SIG-M5 treated with dmso at 0.1 percent for 504 hours (cell line): ENCODE measurements at regions not wholly inside any gene's neighbourhood (a gene's known extent, or its start where the extent isn't known, plus 50 kb on each side); places are given as distances from the start of the nearest gene placed in this dataset.
"Not testable (repeated sequence)": the region's sequence is repeated elsewhere in the genome, so short reads cannot be mapped to it uniquely, and the experiment has no call there.

Experiments used
- DNase-seq: peaks from one replicate; lab custom pipeline; 2025; ENCODE audit not compliant: unreplicated experiment; lab: John Stamatoyannopoulos, UW

DNA sequence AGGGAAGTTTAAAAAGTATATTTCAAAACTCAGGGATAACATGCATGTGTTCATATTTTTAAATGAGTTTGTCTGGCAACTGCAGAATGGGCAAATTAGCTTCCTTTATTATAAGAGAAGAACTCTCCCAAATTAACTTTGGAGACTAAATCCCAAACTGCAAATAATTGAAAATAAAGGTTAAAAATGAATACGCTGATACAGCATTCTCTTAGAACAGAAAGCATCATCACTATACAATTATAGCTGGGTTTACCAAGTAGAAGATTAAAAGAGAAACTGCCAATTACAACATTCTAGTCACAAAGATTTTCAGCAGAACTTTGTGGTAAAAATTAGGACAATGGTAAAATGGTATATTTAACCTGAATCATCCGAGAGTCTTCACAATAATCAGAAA, 73.3 kb downstream of the OLFM4 start:
- no peak for DNase-seq

GRCh38 chr13:53104136-53104535, 75.5 kb downstream of the OLFM4 start:
- DNase-seq = no peak

GRCh38 chr13:53105477-53105876, 76.9 kb downstream of the OLFM4 start:
- no peak for DNase-seq

- DNase-seq = no peak
Observed at GRCh38 chr13:53105890-53106289, 77.3 kb downstream of the OLFM4 start.

- no peak for DNase-seq
Observed at GRCh38 chr13:53110181-53110580, 81.6 kb downstream of the OLFM4 start.

GRCh38 chr13:53110614-53111013, 82.0 kb downstream of the OLFM4 start:
- no peak for DNase-seq

DNA sequence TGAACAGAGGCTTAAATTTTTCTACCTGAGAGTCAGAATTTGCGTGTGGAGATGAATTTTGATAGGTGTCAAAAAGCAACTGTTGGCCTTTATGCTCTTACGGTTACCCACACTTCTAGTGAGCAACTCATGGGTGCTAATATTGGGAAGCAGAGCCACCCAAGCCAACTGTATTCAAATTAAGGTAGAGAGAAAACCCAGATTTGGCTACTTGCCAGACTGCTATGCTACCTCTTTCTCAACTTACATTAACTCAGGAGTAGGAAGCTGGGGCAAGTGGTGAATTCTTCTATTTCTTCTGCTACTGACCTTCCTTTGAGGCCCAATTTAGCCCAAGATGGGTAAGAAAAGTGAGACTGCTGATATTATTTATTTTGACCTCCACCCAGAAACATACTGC, 83.9 kb downstream of the OLFM4 start:
- no peak for DNase-seq

GRCh38 chr13:53117048-53117447, 88.4 kb downstream of the OLFM4 start:
- DNase-seq = not testable (repeated sequence)

DNA sequence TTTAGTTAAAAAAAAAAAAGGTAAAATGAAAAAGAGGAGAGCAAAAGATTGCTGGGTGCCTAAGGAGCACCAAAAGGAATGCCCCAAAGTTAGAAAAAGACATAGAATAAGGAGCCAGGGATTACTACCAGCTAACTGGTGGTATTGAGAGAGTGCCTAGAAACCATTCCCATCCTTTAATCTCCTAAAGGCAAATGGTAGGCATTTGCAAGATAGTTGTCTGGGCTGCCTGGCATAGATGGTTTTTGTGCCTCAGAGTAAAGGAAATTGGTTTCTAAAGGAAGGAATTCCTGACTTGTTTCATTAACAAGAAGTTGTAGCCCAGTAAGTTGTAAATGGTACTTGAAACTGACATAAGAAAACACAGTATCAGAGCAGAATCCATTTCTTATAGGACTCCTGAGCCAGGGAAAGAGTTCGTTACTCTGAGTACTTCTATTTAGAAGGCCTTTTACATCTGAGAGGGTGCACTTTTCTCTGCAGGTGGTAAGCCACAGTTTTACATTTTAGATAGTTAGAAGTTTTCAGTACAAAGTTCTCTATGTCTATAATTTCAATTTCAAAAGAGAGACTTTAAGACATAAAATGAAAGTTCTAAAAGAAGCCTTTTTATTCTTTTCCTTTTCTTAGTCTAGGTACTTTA, 92.6 kb downstream of the OLFM4 start:
- no peak for DNase-seq

GRCh38 chr13:53121919-53122318, 93.3 kb downstream of the OLFM4 start:
- no peak for DNase-seq

DNA sequence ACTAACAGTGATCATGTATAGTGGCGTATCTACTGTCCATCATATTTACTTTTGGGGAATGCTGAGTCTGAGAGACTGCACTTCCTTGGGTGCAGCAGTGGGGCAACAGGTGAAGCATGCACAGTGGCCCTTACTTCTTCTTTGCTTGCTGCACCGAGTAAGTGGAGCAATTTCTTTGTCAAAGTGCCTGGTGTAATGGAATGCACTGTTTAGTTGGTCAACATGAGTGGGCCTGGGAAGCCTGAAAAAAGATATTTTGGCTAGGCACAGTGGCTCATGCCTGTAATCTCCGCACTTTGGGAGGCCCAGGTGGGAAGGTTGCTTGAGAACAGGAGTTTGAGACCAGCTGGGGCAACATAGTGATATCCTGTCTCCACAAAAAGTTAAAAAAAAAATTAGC, 94.9 kb downstream of the OLFM4 start:
- DNase-seq = no peak

GRCh38 chr13:53124623-53125022, 96.0 kb downstream of the OLFM4 start:
- DNase-seq = no peak

DNA sequence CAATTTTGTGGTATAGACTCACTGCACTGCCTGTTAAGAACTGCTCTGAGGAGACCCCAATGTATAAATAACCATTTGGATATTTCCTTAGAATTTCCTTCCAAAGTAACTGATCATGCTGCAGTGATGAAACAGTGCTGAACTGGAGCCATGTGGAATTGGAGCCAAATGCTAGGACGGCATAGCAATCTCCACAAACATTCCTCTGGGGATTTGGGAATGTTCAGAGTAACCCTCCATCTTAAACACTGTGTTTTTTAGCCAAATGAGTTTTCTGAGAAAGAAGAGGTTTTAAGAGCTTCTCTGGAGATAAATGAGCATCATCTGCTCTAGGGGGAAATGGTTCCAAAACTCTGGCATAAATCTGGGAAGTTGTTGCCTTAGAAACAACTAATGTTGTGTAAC, 98.2 kb downstream of the OLFM4 start:
- no peak for DNase-seq

DNA sequence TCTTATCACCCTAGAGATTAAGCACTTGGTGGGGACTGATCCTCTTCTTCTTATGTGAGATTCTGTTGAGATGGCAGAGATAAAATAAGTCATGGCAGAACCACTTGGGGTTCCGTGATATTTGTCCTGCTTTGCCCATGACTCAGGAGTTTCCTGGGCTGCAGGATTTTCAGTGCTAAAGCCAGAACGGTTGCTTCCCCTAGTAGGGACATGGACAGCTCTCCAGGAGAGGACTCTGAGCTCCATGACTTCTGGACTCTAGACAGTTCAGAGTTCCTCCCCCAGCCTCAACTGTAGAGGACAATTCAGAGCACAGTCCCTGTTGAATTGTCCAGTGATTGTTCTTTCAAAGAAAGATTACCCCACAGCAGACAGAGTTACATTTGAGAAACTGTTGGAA, 98.8 kb downstream of the OLFM4 start:
- DNase-seq = no peak

DNA sequence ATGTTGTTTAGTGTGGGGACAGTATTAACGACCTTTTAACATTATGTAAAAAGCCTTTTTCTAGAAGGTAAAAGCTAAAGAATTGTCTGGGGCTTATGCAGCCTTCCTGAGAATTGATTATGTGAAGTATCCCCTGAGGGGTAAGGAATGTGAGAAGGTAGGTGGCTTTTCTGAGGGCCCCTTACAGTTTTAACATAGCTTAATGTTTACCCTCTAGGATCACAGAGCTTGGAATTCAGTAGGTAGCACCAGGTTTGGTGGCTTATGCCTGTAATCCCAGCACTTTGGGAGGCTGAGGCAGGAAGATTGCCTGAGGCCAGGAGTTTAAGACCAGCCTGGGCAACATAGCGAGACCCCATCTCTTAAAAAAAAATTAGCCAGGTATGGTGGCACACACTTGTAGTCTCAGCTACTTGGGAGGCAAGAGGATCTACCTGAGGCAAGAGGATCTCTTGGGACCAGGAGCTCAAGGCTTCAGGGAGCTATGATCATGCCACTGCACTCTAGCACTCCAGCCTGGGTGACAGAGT, 101.3 kb downstream of the OLFM4 start:
- no peak for DNase-seq

DNA sequence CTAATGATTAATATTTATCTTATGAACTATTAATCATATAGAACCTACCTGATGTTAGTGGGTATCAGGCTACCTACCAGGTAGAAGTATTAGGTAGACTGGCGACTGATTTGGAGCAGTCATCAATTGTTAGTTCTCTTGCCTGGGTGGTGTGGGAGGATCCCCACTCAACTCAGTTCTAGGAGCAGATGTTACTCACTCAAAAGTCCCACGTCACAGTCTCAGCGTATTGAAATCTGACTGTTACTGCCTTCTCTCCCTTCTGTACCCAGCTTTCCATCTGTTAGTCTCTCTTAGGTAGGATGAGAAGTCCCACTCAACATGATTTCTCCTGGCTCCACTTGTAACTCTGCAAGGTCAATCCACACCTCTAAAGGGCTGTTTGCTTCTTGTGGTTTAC, 102.7 kb downstream of the OLFM4 start:
- DNase-seq = no peak

DNA sequence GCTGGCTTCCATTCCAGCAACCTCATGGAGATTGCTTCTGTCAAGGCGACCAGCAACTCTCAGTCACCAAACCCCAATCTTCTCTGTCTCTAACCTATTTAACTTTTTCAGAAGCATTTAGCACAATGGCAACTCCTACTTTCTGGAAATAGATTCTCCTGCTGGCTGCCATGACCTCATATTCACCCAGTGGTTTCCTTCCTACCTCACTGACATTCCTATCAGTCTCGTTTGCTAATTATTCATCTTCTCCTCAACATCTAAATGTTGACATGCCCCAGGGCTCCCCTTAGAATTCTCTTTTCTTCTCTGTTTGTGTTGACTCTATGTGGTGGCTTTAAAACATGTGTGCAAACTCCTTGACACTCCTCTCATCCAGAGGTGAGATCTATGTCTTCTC, 106.7 kb downstream of the OLFM4 start:
- no peak for DNase-seq

GRCh38 chr13:53136554-53137215, 108.1 kb downstream of the OLFM4 start:
- no peak for DNase-seq

DNA sequence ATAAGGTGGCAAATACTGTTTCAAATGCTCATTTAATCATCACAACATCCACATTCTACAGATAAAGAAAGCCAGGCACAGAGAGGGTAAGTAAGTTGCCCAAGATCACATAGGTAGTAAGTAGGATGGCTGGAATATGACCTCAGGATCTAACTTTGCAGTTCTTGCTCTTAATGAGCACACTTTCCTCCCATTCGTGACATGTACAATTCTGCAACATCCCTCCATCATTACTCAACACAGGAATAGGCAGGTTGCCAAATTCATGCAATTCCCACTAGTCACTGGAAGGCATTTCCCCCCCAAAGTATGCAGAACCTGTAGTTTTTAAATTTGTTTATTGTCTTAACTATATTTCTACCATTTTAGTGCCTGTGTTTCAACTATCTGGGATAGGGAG, 109.2 kb downstream of the OLFM4 start:
- no peak for DNase-seq

- no peak for DNase-seq
Observed at GRCh38 chr13:53138376-53139036, 109.9 kb downstream of the OLFM4 start.

DNA sequence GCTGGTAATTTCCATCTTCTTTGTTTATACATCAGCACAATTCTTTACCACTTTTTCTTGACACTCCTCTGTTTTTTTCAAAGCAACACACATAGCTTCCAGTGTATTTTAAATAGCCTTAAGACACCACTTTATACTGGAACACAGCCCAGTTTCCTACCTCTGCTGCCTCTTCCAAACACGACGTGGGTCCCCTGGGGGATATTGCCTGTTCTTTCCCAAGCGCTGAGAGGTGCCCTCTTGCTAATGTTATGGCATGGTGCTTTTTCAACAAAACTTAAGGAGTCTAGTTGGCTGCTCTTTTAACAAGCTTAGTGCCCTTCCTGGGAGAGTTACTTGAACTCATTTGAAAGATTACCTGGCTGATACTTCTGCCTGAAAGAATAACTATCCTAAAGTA, 112.7 kb downstream of the OLFM4 start:
- DNase-seq = no peak

GRCh38 chr13:53142306-53142705, 113.7 kb downstream of the OLFM4 start:
- DNase-seq = no peak
